ENCODE measurements at regions not wholly inside any gene's neighbourhood (a gene's known extent, or its start where the extent isn't known, plus 50 kb on each side); places are given as distances from the start of the nearest gene placed in this dataset.
"Not testable (repeated sequence)": the region's sequence is repeated elsewhere in the genome, so short reads cannot be mapped to it uniquely, and the experiment has no call there.

- H3K36me3 ChIP-seq (ENCODE audit: control insufficient read depth, insufficient read depth, low read length): no peaks in the 10 kb centered on the region
- H2AFZ ChIP-seq (ENCODE audit: low read depth, low read length): no peak overlapping the region
- no peaks in the 10 kb centered on the region for H3K27me3 ChIP-seq (ENCODE audit: control insufficient read depth in 2 of 2, insufficient read depth in 2 of 2, low read length in 2 of 2)
- CTCF ChIA-PET (ENCODE audit: low intra/inter-chr PET ratio): no interaction called here
- ATAC-seq: no peak
- no peak overlapping the region for H3K27ac ChIP-seq (ENCODE audit: extremely low read depth, low read depth, low read length)
- H3K4me3 ChIP-seq: no peak overlapping the region
- H3K9me1 ChIP-seq (ENCODE audit: control insufficient read depth, insufficient read depth, low read length): no peaks in the 10 kb centered on the region
- no peaks in the 10 kb centered on the region for H4K20me1 ChIP-seq (replicated peaks; ENCODE audit: control insufficient read depth, insufficient read depth, low read length)
- H3K4me2 ChIP-seq (ENCODE audit: insufficient read depth, low read length): no peak overlapping the region
- intact Hi-C loops (cut with micrococcal nuclease) (no loop called here), in situ Hi-C loops (cut with MboI) (no loop called here)
- DNase-seq (ENCODE audit: extremely low read depth in 1 of 4, low spot score in 3 of 4): no peak
- no peak for FAIRE-seq
- no peaks in the 10 kb centered on the region for H3K4me1 ChIP-seq (replicated peaks in 1 of 2; ENCODE audit: control insufficient read depth in 2 of 2, insufficient read depth in 2 of 2, low read length in 2 of 2)
- no TSS peak for BruUV-seq (replicated peaks)
- no peaks in the 10 kb centered on the region for H3K9me3 ChIP-seq (replicated peaks; ENCODE audit: control insufficient read depth, insufficient read depth, low read depth, low read length)
- no peaks in the 10 kb centered on the region for H3K79me2 ChIP-seq (ENCODE audit: control insufficient read depth, insufficient read depth, low read length)
- no peak for TF ChIP-seq ZSCAN29 (IDR thresholded peaks at IDR 0.05)
- no peak for TF ChIP-seq SAFB2 (IDR thresholded peaks at IDR 0.05; ENCODE audit: borderline replicate concordance, low read depth, low read length, severe bottlenecking)
- no peak for TF ChIP-seq KDM1A (IDR thresholded peaks at IDR 0.05)
- TF ChIP-seq TFAP4 (CRISPR knock-in tag; IDR thresholded peaks at IDR 0.05; ENCODE audit: borderline replicate concordance): no peak
- TF ChIP-seq GABPB2 (CRISPR knock-in tag; conservative IDR thresholded peaks at IDR 0.05): no peak
- TF ChIP-seq, protein P1, sequence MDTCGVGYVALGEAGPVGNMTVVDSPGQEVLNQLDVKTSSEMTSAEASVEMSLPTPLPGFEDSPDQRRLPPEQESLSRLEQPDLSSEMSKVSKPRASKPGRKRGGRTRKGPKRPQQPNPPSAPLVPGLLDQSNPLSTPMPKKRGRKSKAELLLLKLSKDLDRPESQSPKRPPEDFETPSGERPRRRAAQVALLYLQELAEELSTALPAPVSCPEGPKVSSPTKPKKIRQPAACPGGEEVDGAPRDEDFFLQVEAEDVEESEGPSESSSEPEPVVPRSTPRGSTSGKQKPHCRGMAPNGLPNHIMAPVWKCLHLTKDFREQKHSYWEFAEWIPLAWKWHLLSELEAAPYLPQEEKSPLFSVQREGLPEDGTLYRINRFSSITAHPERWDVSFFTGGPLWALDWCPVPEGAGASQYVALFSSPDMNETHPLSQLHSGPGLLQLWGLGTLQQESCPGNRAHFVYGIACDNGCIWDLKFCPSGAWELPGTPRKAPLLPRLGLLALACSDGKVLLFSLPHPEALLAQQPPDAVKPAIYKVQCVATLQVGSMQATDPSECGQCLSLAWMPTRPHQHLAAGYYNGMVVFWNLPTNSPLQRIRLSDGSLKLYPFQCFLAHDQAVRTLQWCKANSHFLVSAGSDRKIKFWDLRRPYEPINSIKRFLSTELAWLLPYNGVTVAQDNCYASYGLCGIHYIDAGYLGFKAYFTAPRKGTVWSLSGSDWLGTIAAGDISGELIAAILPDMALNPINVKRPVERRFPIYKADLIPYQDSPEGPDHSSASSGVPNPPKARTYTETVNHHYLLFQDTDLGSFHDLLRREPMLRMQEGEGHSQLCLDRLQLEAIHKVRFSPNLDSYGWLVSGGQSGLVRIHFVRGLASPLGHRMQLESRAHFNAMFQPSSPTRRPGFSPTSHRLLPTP (IDR thresholded peaks at IDR 0.05; ENCODE audit: borderline replicate concordance, extremely low read depth, insufficient read length): no peak
- POLR2A ChIA-PET: no interaction called here
- no peak overlapping the region for H3K9ac ChIP-seq (ENCODE audit: insufficient read depth in 1 of 2, low read depth in 2 of 2, low read length in 2 of 2)
- WGBS (ENCODE audit: insufficient coverage, low coverage, missing lambda C conversion rate): 0% methylated on average over 6 of the region's 6 CpGs
These were observed 815.5 kb downstream of the EPHA4 start for GRCh38 chr2:220756653-220757052.

DNA sequence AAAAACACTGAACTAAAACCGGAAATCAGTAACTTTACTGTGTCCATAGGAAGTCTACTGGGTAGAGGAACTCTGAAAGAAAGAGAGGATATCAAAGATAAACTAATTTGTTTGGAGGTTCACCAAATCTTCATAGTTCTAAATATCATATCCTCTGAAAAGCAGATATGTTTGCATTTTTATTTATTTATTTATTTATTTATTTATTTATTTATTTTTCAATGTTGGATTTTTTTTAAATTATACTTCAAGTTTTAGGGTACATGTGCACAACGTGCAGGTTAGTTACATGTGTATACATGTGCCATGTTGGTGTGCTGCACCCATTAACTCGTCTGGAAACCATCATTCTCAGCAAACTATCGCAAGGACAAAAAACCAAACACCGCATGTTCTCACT lies 813.7 kb downstream of the EPHA4 start:
- FAIRE-seq; in situ Hi-C loops (cut with MboI); H3K79me2 ChIP-seq (ENCODE audit: control insufficient read depth, insufficient read depth, low read length); H3K9me1 ChIP-seq (ENCODE audit: control insufficient read depth, insufficient read depth, low read length); H3K27me3 ChIP-seq (ENCODE audit: control insufficient read depth in 2 of 2, insufficient read depth in 2 of 2, low read length in 2 of 2); H3K27ac ChIP-seq (ENCODE audit: extremely low read depth, low read depth, low read length); DNase-seq (ENCODE audit: extremely low read depth in 1 of 4, low spot score in 3 of 4); intact Hi-C loops (cut with micrococcal nuclease); H3K4me1 ChIP-seq (replicated peaks in 1 of 2; ENCODE audit: control insufficient read depth in 2 of 2, insufficient read depth in 2 of 2, low read length in 2 of 2); H3K36me3 ChIP-seq (ENCODE audit: control insufficient read depth, insufficient read depth, low read length); H3K9me3 ChIP-seq (replicated peaks; ENCODE audit: control insufficient read depth, insufficient read depth, low read depth, low read length); H3K4me2 ChIP-seq (ENCODE audit: insufficient read depth, low read length); ATAC-seq; CTCF ChIA-PET (ENCODE audit: low intra/inter-chr PET ratio); BruUV-seq (replicated peaks); H3K4me3 ChIP-seq; H2AFZ ChIP-seq (ENCODE audit: low read depth, low read length); H3K9ac ChIP-seq (ENCODE audit: insufficient read depth in 1 of 2, low read depth in 2 of 2, low read length in 2 of 2); POLR2A ChIA-PET; H4K20me1 ChIP-seq (replicated peaks; ENCODE audit: control insufficient read depth, insufficient read depth, low read length): not testable (repeated sequence)
- 0% methylated on average over 2 of the region's 5 CpGs for WGBS (ENCODE audit: insufficient coverage, low coverage, missing lambda C conversion rate)

Data from K562 (cell line).